Stomach (tissue), 8 donors: ENCODE measurements at regions not wholly inside any gene's neighbourhood (a gene's known extent, or its start where the extent isn't known, plus 50 kb on each side); places are given as distances from the start of the nearest gene placed in this dataset.
A peak's percentile ranks its signal among the peaks of the same experiment; 100 is the strongest.

Experiments
- DNase-seq, 2 donors: peaks; one replicate each; pipeline versions ENCODE4 v3.0.0 to v3.0.0-alpha.2; 2013 to 2019
- H3K27ac ChIP-seq, 5 donors: fragments of 200-600 bp in 4 of 5; sonication (generic) in 4 of 5; one replicate each; pipeline ENCODE4 v1.5.1; 2013 to 2019; ENCODE audit warnings: mild to moderate bottlenecking in 1 of 5, moderate library complexity in 1 of 5
- H3K27me3 ChIP-seq, 3 donors: fragments of 200-600 bp; sonication (generic); one replicate each; pipeline ENCODE4 v1.5.1; 2017 to 2019; ENCODE audit warnings: mixed run types in 1 of 3
- H3K36me3 ChIP-seq, 4 donors: fragments of 200-600 bp; sonication (generic); 1 replicate in 3 of 4; 2 replicates in 1 of 4; pipeline ENCODE4 v1.5.1; 2016 to 2019
- H3K4me1 ChIP-seq, 4 donors: fragments of 200-600 bp; sonication (generic); one replicate each; pipeline ENCODE4 v1.5.1; 2016 to 2019
- H3K4me3 ChIP-seq, 4 donors: fragments of 200-600 bp; sonication (generic) in 3 of 4; one replicate each; pipeline ENCODE4 v1.5.1; 2016 to 2019; ENCODE audit warnings: mild to moderate bottlenecking in 1 of 4
- H3K9me3 ChIP-seq, 4 donors: fragments of 200-600 bp; sonication (generic); one replicate each; pipeline ENCODE4 v1.5.1; 2016 to 2019
- CTCF ChIP-seq, 7 experiments: fragments of 450-650 bp in 4 of 7; fragments of 200-600 bp in 3 of 7; sonication (generic) in 3 of 7; IDR thresholded peaks; one replicate each; pipeline ENCODE4 v1.5.1; 2016 to 2019; ENCODE audit warnings: antibody characterized with exemption in 7 of 7, control low read depth in 2 of 7, mild to moderate bottlenecking in 1 of 7
- EP300 ChIP-seq: sonication (generic); formaldehyde crosslinking; IDR thresholded peaks from one replicate; pipeline ENCODE4 v1.6.1; 2017; ENCODE audit warnings: antibody characterized with exemption
- POLR2A ChIP-seq, 4 donors: fragments of 450-650 bp; IDR thresholded peaks; one replicate each; pipeline ENCODE4 v1.6.1; 2016; ENCODE audit warnings: antibody characterized with exemption in 4 of 4, control low read depth in 2 of 4, mild to moderate bottlenecking in 1 of 4, moderate library complexity in 1 of 4
- POLR2AphosphoS5 ChIP-seq, 3 donors: sonication (generic); formaldehyde crosslinking; IDR thresholded peaks; one replicate each; pipeline ENCODE4 v1.6.1; 2016; ENCODE audit warnings: antibody characterized with exemption in 3 of 3
- WGBS, 5 donors: extraction: QIAGEN DNeasy Blood & Tissue Kit in 3 of 5; methylation state at CpG; one replicate each; pipeline versions ENCODE4 v1.1.5 to v1.1.7; 2013 to 2018; 5-methylcytosine and 5-hydroxymethylcytosine counted together
- intact Hi-C: fragments of 100-400 bp; cut with DNase I; formaldehyde crosslinking; loops from one replicate; pipeline ENCODE4 v1.15.1; 2023; ENCODE audit warnings: low total_unique reads
- donor health status: healthy with polysubstance abuse.
- donor health status: Bipolar disorder and iron deficiency.
- donor health status: healthy.

GRCh38 chr1:115536279-115536816 is 105.4 kb upstream of the VANGL1 start:
- Histone ChIP-seq H3K27me3 (no peaks in the 10 kb centered on the region), H3K36me3 (no peaks in the 10 kb centered on the region), H3K27ac (no peak overlapping the region), H3K4me3 (no peak overlapping the region), H3K4me1 (peaks cover 0 to 5% (median 0%) of the 10 kb centered on the region in 4 donors), H3K9me3 (peaks cover 0 to 11% (median 6%) of the 10 kb centered on the region in 4 donors)
- no peak for TF ChIP-seq POLR2A (IDR thresholded peaks at IDR 0.05)
- no peak for TF ChIP-seq EP300
- no peak for TF ChIP-seq CTCF (IDR thresholded peaks at IDR 0.05)
- TF ChIP-seq POLR2AphosphoS5 (IDR thresholded peaks at IDR 0.05), result no peak
- 81 to 90% (median 85%) methylated on average over 4 of the region's 4 CpGs for WGBS, 5 donors
- intact Hi-C loops, result no loop called here
- DNase-seq, result no peak

GRCh38 chr1:115534106-115534505 is 107.7 kb upstream of the VANGL1 start:
- peaks cover 0 to 6% (median 0%) of the 10 kb centered on the region in 4 donors for H3K4me1 ChIP-seq
- WGBS, 5 donors, result 94 to 100% (median 95%) methylated on average over 1 of the region's 1 CpG
- no peaks in the 10 kb centered on the region for H3K36me3 ChIP-seq
- TF ChIP-seq CTCF (IDR thresholded peaks at IDR 0.05) (no peak), POLR2AphosphoS5 (IDR thresholded peaks at IDR 0.05) (no peak), POLR2A (IDR thresholded peaks at IDR 0.05) (no peak), EP300 (no peak)
- no peaks in the 10 kb centered on the region for H3K27me3 ChIP-seq
- intact Hi-C loops, result no loop called here
- H3K9me3 ChIP-seq, result peaks cover 0 to 11% (median 6%) of the 10 kb centered on the region in 4 donors
- no peak overlapping the region for H3K4me3 ChIP-seq
- no peak overlapping the region for H3K27ac ChIP-seq
- no peak for DNase-seq

DNA sequence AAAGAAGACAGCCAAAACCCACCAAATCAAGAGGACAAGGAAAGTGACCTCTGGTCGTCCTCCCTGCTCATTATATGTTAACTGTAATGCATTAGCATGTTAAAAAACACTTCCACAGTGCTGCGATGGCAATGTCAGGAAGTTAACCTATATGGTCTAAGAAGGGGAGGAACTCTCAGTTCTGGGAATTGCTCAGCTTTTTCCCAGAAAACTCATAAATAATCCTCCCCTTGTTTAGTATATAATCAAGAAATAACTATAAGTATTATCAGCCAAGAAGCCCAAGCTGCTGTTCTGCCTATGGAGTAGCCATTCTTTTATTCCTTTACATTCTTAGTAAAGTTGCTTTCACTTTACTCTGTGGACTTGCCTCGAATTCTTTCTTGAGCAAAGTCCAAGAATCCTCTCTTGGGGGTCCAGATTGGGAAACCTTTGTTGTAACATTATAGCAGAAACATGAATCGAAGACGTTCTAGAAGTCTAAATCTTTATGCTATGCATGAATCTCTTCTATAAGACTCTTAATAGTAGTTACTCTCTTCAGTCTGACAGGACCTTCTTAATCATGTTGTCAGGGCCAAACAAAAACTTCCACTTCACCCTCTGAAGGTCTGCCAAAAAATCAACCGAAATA is 110.0 kb upstream of the VANGL1 start:
- TF ChIP-seq CTCF (IDR thresholded peaks at IDR 0.05), result no peak
- TF ChIP-seq POLR2A (IDR thresholded peaks at IDR 0.05), result no peak
- no peak for TF ChIP-seq POLR2AphosphoS5 (IDR thresholded peaks at IDR 0.05)
- TF ChIP-seq EP300, result no peak
- H3K9me3 ChIP-seq, result peaks cover 0 to 11% (median 6%) of the 10 kb centered on the region in 4 donors
- no peak overlapping the region for H3K4me3 ChIP-seq
- no peaks in the 10 kb centered on the region for H3K27me3 ChIP-seq
- intact Hi-C loops, result no loop called here
- peaks cover 0 to 6% (median 0%) of the 10 kb centered on the region in 4 donors for H3K4me1 ChIP-seq
- no peak overlapping the region for H3K27ac ChIP-seq
- no peaks in the 10 kb centered on the region for H3K36me3 ChIP-seq
- WGBS, 5 donors, result 32 to 40% (median 37%) methylated on average over 6 of the region's 6 CpGs
- peak in 1 of 2 donors; percentile 45 for DNase-seq

- intact Hi-C loops, result no loop called here
- H3K4me3 ChIP-seq, result no peak overlapping the region
- peak in 1 of 2 donors; percentile 30 for DNase-seq
- peaks cover 0 to 6% (median 0%) of the 10 kb centered on the region in 4 donors for H3K4me1 ChIP-seq
- no peak overlapping the region for H3K27ac ChIP-seq
- H3K27me3 ChIP-seq, result no peaks in the 10 kb centered on the region
- H3K36me3 ChIP-seq, result no peaks in the 10 kb centered on the region
- H3K9me3 ChIP-seq, result peaks cover 0 to 11% (median 6%) of the 10 kb centered on the region in 4 donors
- TF ChIP-seq POLR2A (IDR thresholded peaks at IDR 0.05), result no peak
- TF ChIP-seq EP300, result no peak
- no peak for TF ChIP-seq POLR2AphosphoS5 (IDR thresholded peaks at IDR 0.05)
- TF ChIP-seq CTCF (IDR thresholded peaks at IDR 0.05), result no peak
- WGBS, 5 donors, result 47 to 96% (median 92%) methylated on average over 1 of the region's 1 CpG
These were observed 111.4 kb upstream of the VANGL1 start for GRCh38 chr1:115530407-115530806.
